NB4 (cell line): ENCODE measurements at regions not wholly inside any gene's neighbourhood (a gene's known extent, or its start where the extent isn't known, plus 50 kb on each side); places are given as distances from the start of the nearest gene placed in this dataset.

ENCODE experiments used
- CTCF ChIP-seq: IDR thresholded peaks from one replicate; pipeline ENCODE4 v1.5.1; 2012; ENCODE audit warnings: low read depth, low read length
- MYC ChIP-seq: IDR thresholded peaks from 2 replicates; pipeline ENCODE4 v1.6.1; 2011; ENCODE audit warnings: low read depth, low read length
- POLR2A ChIP-seq: IDR thresholded peaks from 2 replicates; pipeline ENCODE4 v1.6.1; 2011; ENCODE audit warnings: mild to moderate bottlenecking; ENCODE audit not compliant: insufficient read length; ENCODE audit errors: extremely low read depth

- TF ChIP-seq POLR2A, result no peak
- no peak for TF ChIP-seq CTCF
- no peak for TF ChIP-seq MYC
These were observed 324.1 kb upstream of the DIO3 start for GRCh38 chr14:101237252-101237616.
